MCF 10A (cell line): ENCODE measurements at regions not wholly inside any gene's neighbourhood (a gene's known extent, or its start where the extent isn't known, plus 50 kb on each side); places are given as distances from the start of the nearest gene placed in this dataset.

Experiments used
- BruUV-seq: library from RNA; stranded (reverse); fragments of 400-500 nt; replicated peaks from 2 replicates; lab custom pipeline; 2021; lab: Mats Ljungman, UMichigan
- CTCF ChIA-PET: fragments of 300-600 bp; sonication (Branson Sonifier 250); formaldehyde crosslinking; extraction: SDS; loops from one replicate; lab custom pipeline; 2021; ENCODE audit warnings: antibody characterized with exemption, inconsistent platforms; lab: Yijun Ruan, JAX
- POLR2A ChIA-PET: fragments of 300-600, 350-650 bp; sonication (Branson Sonifier 250); formaldehyde crosslinking; extraction: SDS; loops from one replicate; lab custom pipeline; 2020; ENCODE audit warnings: antibody characterized with exemption, inconsistent platforms; lab: Yijun Ruan, JAX
- DNase-seq: peaks from one replicate; pipeline ENCODE4 v3.0.0-alpha.2; 2018; ENCODE audit not compliant: unreplicated experiment
- H3K27ac Mint-ChIP-seq: one replicate; pipeline ENCODE4 v1.8.0; 2022; ENCODE audit warnings: mild to moderate bottlenecking, low read depth, mixed read lengths; ENCODE audit not compliant: unreplicated experiment
- H3K27me3 Mint-ChIP-seq: one replicate; pipeline ENCODE4 v1.8.0; 2022; ENCODE audit warnings: mixed read lengths; ENCODE audit not compliant: insufficient read depth, unreplicated experiment
- H3K36me3 Mint-ChIP-seq: one replicate; pipeline ENCODE4 v1.8.0; 2022; ENCODE audit warnings: mild to moderate bottlenecking, moderate library complexity, mixed read lengths; ENCODE audit not compliant: insufficient read depth, unreplicated experiment
- H3K4me1 Mint-ChIP-seq: one replicate; pipeline ENCODE4 v1.8.0; 2022; ENCODE audit warnings: mixed read lengths; ENCODE audit not compliant: insufficient read depth, unreplicated experiment
- H3K4me3 Mint-ChIP-seq: one replicate; pipeline ENCODE4 v1.8.0; 2022; ENCODE audit warnings: mild to moderate bottlenecking, moderate library complexity, mixed read lengths; ENCODE audit not compliant: unreplicated experiment
- H3K9me3 Mint-ChIP-seq: one replicate; pipeline ENCODE4 v1.8.0; 2022; ENCODE audit warnings: mixed read lengths; ENCODE audit not compliant: unreplicated experiment
- CTCF ChIP-seq: fragments of 200-600 bp; IDR thresholded peaks from one replicate; pipeline ENCODE4 v1.8.0; 2022; ENCODE audit warnings: antibody characterized with exemption, mild to moderate bottlenecking; ENCODE audit not compliant: unreplicated experiment
- intact Hi-C: fragments of 100-400 bp; cut with micrococcal nuclease; formaldehyde crosslinking; loops from 2 replicates; pipeline ENCODE4 v1.14.1; 2022

GRCh38 chr18:64986906-64987495 is 763.8 kb upstream of the CDH7 start:
- Mint-ChIP-seq H3K36me3 (no peaks in the 10 kb centered on the region), H3K4me1 (no peaks in the 10 kb centered on the region), H3K27me3 (peaks cover 1% of the 10 kb centered on the region), H3K27ac (no peak overlapping the region), H3K4me3 (no peak overlapping the region), H3K9me3 (no peaks in the 10 kb centered on the region)
- intact Hi-C loops: no loop called here
- TF ChIP-seq CTCF: no peak
- POLR2A ChIA-PET: no interaction called here
- CTCF ChIA-PET: interaction anchor here (0.6 kb wide), 1 partner anchor 453 kb away, joined by 3 read pairs; no protein-coding TSS in a partner anchor
- no peak for DNase-seq
- BruUV-seq: no TSS peak

GRCh38 chr18:64983497-64984238 is 767.1 kb upstream of the CDH7 start:
- Mint-ChIP-seq H3K27ac (no peak overlapping the region), H3K4me3 (no peak overlapping the region), H3K9me3 (no peaks in the 10 kb centered on the region), H3K27me3 (peaks cover 11% of the 10 kb centered on the region), H3K36me3 (no peaks in the 10 kb centered on the region), H3K4me1 (no peaks in the 10 kb centered on the region)
- no peak for DNase-seq
- ChIA-PET CTCF (interaction anchor here (0.6 to 1.1 kb wide), 2 partner anchors 259 to 283 kb away, joined by 3 to 4 read pairs; no protein-coding TSS in a partner anchor), POLR2A (interaction anchor here (0.6 kb wide), 1 partner anchor 33 kb away, joined by 3 read pairs; no protein-coding TSS in a partner anchor)
- BruUV-seq: no TSS peak
- intact Hi-C loops: no loop called here
- no peak for TF ChIP-seq CTCF

GRCh38 chr18:64982414-64983055 is 768.3 kb upstream of the CDH7 start:
- H3K27ac Mint-ChIP-seq: no peak overlapping the region
- TF ChIP-seq CTCF: no peak
- BruUV-seq: no TSS peak
- no peaks in the 10 kb centered on the region for H3K36me3 Mint-ChIP-seq
- no peaks in the 10 kb centered on the region for H3K4me1 Mint-ChIP-seq
- intact Hi-C loops: no loop called here
- peaks cover 11% of the 10 kb centered on the region for H3K27me3 Mint-ChIP-seq
- H3K4me3 Mint-ChIP-seq: no peak overlapping the region
- no peaks in the 10 kb centered on the region for H3K9me3 Mint-ChIP-seq
- ChIA-PET POLR2A (interaction anchor here (0.6 kb wide), 1 partner anchor 34 kb away, joined by 3 read pairs; no protein-coding TSS in a partner anchor), CTCF (interaction anchor here (0.8 kb wide), 1 partner anchor 61 kb away, joined by 4 read pairs; no protein-coding TSS in a partner anchor)
- DNase-seq: no peak

GRCh38 chr18:64981915-64982314 is 768.9 kb upstream of the CDH7 start:
- intact Hi-C loops: no loop called here
- BruUV-seq: no TSS peak
- Mint-ChIP-seq H3K36me3 (no peaks in the 10 kb centered on the region), H3K27me3 (peaks cover 11% of the 10 kb centered on the region), H3K9me3 (no peaks in the 10 kb centered on the region), H3K27ac (no peak overlapping the region), H3K4me1 (no peaks in the 10 kb centered on the region), H3K4me3 (no peak overlapping the region)
- no peak for DNase-seq
- ChIA-PET POLR2A (no interaction called here), CTCF (interaction anchor here (0.6 kb wide), 1 partner anchor 10 kb away, joined by 3 read pairs; no protein-coding TSS in a partner anchor)
- TF ChIP-seq CTCF: no peak
